SK-N-SH (cell line): ENCODE measurements at regions not wholly inside any gene's neighbourhood (a gene's known extent, or its start where the extent isn't known, plus 50 kb on each side); places are given as distances from the start of the nearest gene placed in this dataset.

Source experiments
- CHD2 ChIP-seq: fragments of 150-350 bp; IDR thresholded peaks from 2 replicates; pipeline ENCODE4 v1.6.1; 2018; ENCODE audit warnings: low read length; ENCODE audit not compliant: partially characterized antibody
- EP300 ChIP-seq, 2 experiments: IDR thresholded peaks; 2 replicates each; pipeline versions ENCODE4 v1.4.0 to v1.6.1; 2012; ENCODE audit warnings: borderline replicate concordance in 1 of 2, low read depth in 1 of 2, low read length in 1 of 2
- FOXJ3 ChIP-seq: sonication (generic); formaldehyde crosslinking; IDR thresholded peaks from 2 replicates; pipeline ENCODE4 v1.5.1; 2020; ENCODE audit warnings: mild to moderate bottlenecking, missing genetic modification reagents
- FOXM1 ChIP-seq: IDR thresholded peaks from 2 replicates; pipeline ENCODE4 v1.4.0; 2012; ENCODE audit warnings: low read depth, mild to moderate bottlenecking
- MAX ChIP-seq: IDR thresholded peaks from 2 replicates; pipeline ENCODE4 v1.4.0; 2012; ENCODE audit warnings: low read depth
- MXI1 ChIP-seq: IDR thresholded peaks from 2 replicates; pipeline ENCODE4 v1.6.1; 2012; ENCODE audit warnings: mild to moderate bottlenecking, low read depth, low read length, improper control_type of control experiment
- NFIC ChIP-seq: IDR thresholded peaks from 2 replicates; pipeline ENCODE4 v1.4.0; 2012; ENCODE audit warnings: borderline replicate concordance
- POLR2AphosphoS5 ChIP-seq: IDR thresholded peaks from 2 replicates; pipeline ENCODE4 v1.6.1; 2012; ENCODE audit warnings: low read depth, low read length
- RAD21 ChIP-seq: IDR thresholded peaks from 2 replicates; pipeline ENCODE4 v1.6.1; 2012; ENCODE audit warnings: mild to moderate bottlenecking, low read length
- TCF12 ChIP-seq: IDR thresholded peaks from 2 replicates; pipeline ENCODE4 v1.4.0; 2012
- USF2 ChIP-seq: fragments of 150-350 bp; IDR thresholded peaks from 2 replicates; pipeline ENCODE4 v1.6.1; 2017; ENCODE audit warnings: antibody characterized with exemption, low read length, low read depth, borderline replicate concordance
- YY1 ChIP-seq: IDR thresholded peaks from 2 replicates; pipeline ENCODE4 v1.4.0; 2012; ENCODE audit warnings: low read depth, mild to moderate bottlenecking
- TF ChIP-seq, protein P1 (sequence below): fragments of 200-600 bp; sonication (generic); IDR thresholded peaks from 2 replicates; pipeline ENCODE4 v1.6.1; 2017; ENCODE audit warnings: antibody characterized with exemption, mild to moderate bottlenecking, moderate library complexity
- TF ChIP-seq, protein P2 (sequence below): IDR thresholded peaks from 2 replicates; pipeline ENCODE4 v1.4.0; 2012; ENCODE audit warnings: low read depth, borderline replicate concordance

DNA sequence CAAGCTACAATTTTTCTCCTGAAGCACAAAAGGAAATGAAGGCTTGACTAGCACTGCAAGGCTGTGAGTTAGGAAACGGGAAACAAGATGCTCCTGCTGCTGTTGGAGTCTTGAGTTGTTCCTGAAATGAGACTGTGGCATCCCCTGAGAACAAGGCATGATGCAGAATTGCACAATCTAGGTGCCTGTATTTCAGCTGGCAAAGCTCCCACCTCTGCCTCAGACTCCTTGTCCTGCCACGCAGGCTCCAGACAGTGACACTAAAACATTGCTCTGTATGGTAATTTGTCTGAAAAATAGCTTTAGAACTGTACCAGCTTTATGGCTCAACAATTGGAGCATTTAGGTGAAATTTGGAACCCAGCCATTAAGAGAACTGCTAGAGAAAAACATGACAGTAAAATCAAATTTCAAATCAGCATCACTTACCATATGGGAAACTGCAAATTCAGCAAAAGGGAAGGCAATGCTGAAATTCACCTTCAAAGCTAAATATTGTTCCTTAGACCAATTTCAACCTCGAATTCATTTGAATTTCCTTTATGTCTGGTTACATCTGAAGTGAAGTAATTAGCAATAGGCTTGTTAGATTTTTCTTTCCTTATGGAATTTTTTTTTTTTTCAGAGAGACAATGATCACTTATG lies 103.4 kb downstream of the MFAP3L start:
- TF ChIP-seq, protein P1, sequence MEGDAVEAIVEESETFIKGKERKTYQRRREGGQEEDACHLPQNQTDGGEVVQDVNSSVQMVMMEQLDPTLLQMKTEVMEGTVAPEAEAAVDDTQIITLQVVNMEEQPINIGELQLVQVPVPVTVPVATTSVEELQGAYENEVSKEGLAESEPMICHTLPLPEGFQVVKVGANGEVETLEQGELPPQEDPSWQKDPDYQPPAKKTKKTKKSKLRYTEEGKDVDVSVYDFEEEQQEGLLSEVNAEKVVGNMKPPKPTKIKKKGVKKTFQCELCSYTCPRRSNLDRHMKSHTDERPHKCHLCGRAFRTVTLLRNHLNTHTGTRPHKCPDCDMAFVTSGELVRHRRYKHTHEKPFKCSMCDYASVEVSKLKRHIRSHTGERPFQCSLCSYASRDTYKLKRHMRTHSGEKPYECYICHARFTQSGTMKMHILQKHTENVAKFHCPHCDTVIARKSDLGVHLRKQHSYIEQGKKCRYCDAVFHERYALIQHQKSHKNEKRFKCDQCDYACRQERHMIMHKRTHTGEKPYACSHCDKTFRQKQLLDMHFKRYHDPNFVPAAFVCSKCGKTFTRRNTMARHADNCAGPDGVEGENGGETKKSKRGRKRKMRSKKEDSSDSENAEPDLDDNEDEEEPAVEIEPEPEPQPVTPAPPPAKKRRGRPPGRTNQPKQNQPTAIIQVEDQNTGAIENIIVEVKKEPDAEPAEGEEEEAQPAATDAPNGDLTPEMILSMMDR, result no peak
- TF ChIP-seq, protein P2, sequence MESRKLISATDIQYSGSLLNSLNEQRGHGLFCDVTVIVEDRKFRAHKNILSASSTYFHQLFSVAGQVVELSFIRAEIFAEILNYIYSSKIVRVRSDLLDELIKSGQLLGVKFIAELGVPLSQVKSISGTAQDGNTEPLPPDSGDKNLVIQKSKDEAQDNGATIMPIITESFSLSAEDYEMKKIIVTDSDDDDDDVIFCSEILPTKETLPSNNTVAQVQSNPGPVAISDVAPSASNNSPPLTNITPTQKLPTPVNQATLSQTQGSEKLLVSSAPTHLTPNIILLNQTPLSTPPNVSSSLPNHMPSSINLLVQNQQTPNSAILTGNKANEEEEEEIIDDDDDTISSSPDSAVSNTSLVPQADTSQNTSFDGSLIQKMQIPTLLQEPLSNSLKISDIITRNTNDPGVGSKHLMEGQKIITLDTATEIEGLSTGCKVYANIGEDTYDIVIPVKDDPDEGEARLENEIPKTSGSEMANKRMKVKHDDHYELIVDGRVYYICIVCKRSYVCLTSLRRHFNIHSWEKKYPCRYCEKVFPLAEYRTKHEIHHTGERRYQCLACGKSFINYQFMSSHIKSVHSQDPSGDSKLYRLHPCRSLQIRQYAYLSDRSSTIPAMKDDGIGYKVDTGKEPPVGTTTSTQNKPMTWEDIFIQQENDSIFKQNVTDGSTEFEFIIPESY, result no peak
- TF ChIP-seq MAX (no peak), POLR2AphosphoS5 (no peak), NFIC (no peak), USF2 (no peak), TCF12 (no peak), RAD21 (no peak), FOXM1 (no peak), EP300 (IDR thresholded peaks at IDR 0.05; ENCODE audit: borderline replicate concordance in 1 of 2, low read depth in 1 of 2, low read length in 1 of 2) (no peak), YY1 (no peak), MXI1 (no peak), FOXJ3 (no peak), CHD2 (no peak)
